K562 (cell line): ENCODE measurements at regions not wholly inside any gene's neighbourhood (a gene's known extent, or its start where the extent isn't known, plus 50 kb on each side); places are given as distances from the start of the nearest gene placed in this dataset.

Experiments used
- ATAC-seq: fragments of 200-7000 bp; cut with Tn5 transposase; 3 replicates; pipeline ENCODE4 v1.9.1; 2020; ENCODE audit warnings: moderate library complexity
- BruUV-seq: library from RNA; stranded (reverse); fragments of 400-500 nt; replicated peaks from 2 replicates; lab custom pipeline; 2021; lab: Mats Ljungman, UMichigan
- CTCF ChIA-PET: fragments of 300-600 bp; formaldehyde crosslinking; extraction: SDS; loops from one replicate; lab custom pipeline; 2021; ENCODE audit warnings: low intra/inter-chr PET ratio; lab: Yijun Ruan, JAX
- POLR2A ChIA-PET: fragments of 300-600, 350-650 bp; sonication (Branson Sonifier 250); formaldehyde crosslinking; extraction: SDS; loops from one replicate; lab custom pipeline; 2021; ENCODE audit warnings: antibody characterized with exemption, inconsistent platforms; lab: Yijun Ruan, JAX
- DNase-seq, 4 experiments: peaks; one replicate each; pipeline versions ENCODE4 v3.0.0 to v3.0.0-alpha.2; 2011 to 2018; ENCODE audit warnings: low spot score in 3 of 4, mixed read lengths in 3 of 4; ENCODE audit errors: extremely low read depth in 1 of 4
- FAIRE-seq: peaks from 2 replicates; lab custom pipeline; 2011; peaks lifted over from hg19 to GRCh38; lab: Jason Lieb, UNC
- H2AFZ ChIP-seq: 2 replicates; pipeline ENCODE4 v1.6.0; 2011; ENCODE audit warnings: low read depth, low read length, control low read depth, inconsistent platforms
- H3K27ac ChIP-seq: fragments of 200-600 bp; 3 replicates; pipeline ENCODE4 v1.8.0; 2011; ENCODE audit warnings: low read depth, mild to moderate bottlenecking, control low read depth, inconsistent platforms, low read length, moderate library complexity, mixed read lengths; ENCODE audit errors: extremely low read depth
- H3K27me3 ChIP-seq, 2 experiments: fragments of 300-600 bp in 1 of 2; 2 replicates in 1 of 2; 3 replicates in 1 of 2; pipeline versions ENCODE4 v1.6.0 to v1.8.0; 2011; ENCODE audit warnings: inconsistent platforms in 2 of 2, low read length in 2 of 2, mild to moderate bottlenecking in 1 of 2, mixed read lengths in 1 of 2, moderate library complexity in 1 of 2; ENCODE audit not compliant: control insufficient read depth in 2 of 2, insufficient read depth in 2 of 2
- H3K36me3 ChIP-seq: fragments of 300-600 bp; 3 replicates; pipeline ENCODE4 v1.8.0; 2011; ENCODE audit warnings: mild to moderate bottlenecking, low read length, inconsistent platforms; ENCODE audit not compliant: control insufficient read depth, insufficient read depth
- H3K4me1 ChIP-seq, 2 experiments: fragments of 200-600 bp in 1 of 2; replicated peaks in 1 of 2; 2 replicates in 1 of 2; 3 replicates in 1 of 2; pipeline versions ENCODE4 v1.5.1 to v1.8.0; 2011; ENCODE audit warnings: inconsistent platforms in 2 of 2, low read length in 2 of 2, mild to moderate bottlenecking in 1 of 2, mixed read lengths in 1 of 2, moderate library complexity in 1 of 2; ENCODE audit not compliant: control insufficient read depth in 2 of 2, insufficient read depth in 2 of 2
- H3K4me2 ChIP-seq: 2 replicates; pipeline ENCODE4 v1.6.1; 2011; ENCODE audit warnings: low read length, control low read depth, inconsistent platforms, mixed read lengths; ENCODE audit not compliant: insufficient read depth
- H3K4me3 ChIP-seq: fragments of 200-600 bp; sonication (generic), shearing (Covaris generic); 2 replicates; pipeline ENCODE4 v1.5.1; 2016; ENCODE audit warnings: control low read depth, inconsistent platforms
- H3K79me2 ChIP-seq: fragments of 200-600 bp; 3 replicates; pipeline ENCODE4 v1.8.0; 2011; ENCODE audit warnings: low read length, inconsistent platforms; ENCODE audit not compliant: control insufficient read depth, insufficient read depth
- H3K9ac ChIP-seq, 2 experiments: 2 replicates each; pipeline versions ENCODE4 v1.6.0 to v1.6.1; 2011; ENCODE audit warnings: low read depth in 2 of 2, low read length in 2 of 2, control low read depth in 1 of 2, inconsistent platforms in 1 of 2, mild to moderate bottlenecking in 1 of 2, mixed read lengths in 1 of 2; ENCODE audit not compliant: insufficient read depth in 1 of 2
- H3K9me1 ChIP-seq: one replicate; pipeline ENCODE4 v1.6.0; 2011; ENCODE audit warnings: inconsistent platforms, mild to moderate bottlenecking, low read length, moderate library complexity; ENCODE audit not compliant: control insufficient read depth, insufficient read depth
- H3K9me3 ChIP-seq: replicated peaks from 2 replicates; pipeline ENCODE4 v1.5.1; 2011; ENCODE audit warnings: low read depth, low read length, inconsistent platforms; ENCODE audit not compliant: control insufficient read depth, insufficient read depth
- H4K20me1 ChIP-seq: replicated peaks from 2 replicates; pipeline ENCODE4 v1.6.1; 2011; ENCODE audit warnings: low read length, inconsistent platforms, mixed read lengths; ENCODE audit not compliant: control insufficient read depth, insufficient read depth
- HMG20B ChIP-seq: fragments of 250-450 bp; sonication (Bioruptor Pico); IDR thresholded peaks from 2 replicates; pipeline ENCODE4 v1.5.0; 2021; ENCODE audit warnings: mild to moderate bottlenecking
- RBM25 ChIP-seq: fragments of 200-400 bp; formaldehyde crosslinking; IDR thresholded peaks from 2 replicates; pipeline ENCODE4 v1.6.1; 2018; ENCODE audit warnings: low read length, low read depth, moderate library complexity; ENCODE audit not compliant: severe bottlenecking
- SMARCB1 ChIP-seq: IDR thresholded peaks from 2 replicates; pipeline ENCODE4 v1.6.1; 2011; ENCODE audit warnings: improper control_type of control experiment, low read depth; ENCODE audit not compliant: insufficient read length
- STAT6 ChIP-seq: sonication (generic); formaldehyde crosslinking; IDR thresholded peaks from 2 replicates; pipeline ENCODE4 v1.8.1; 2023; ENCODE audit warnings: mild to moderate bottlenecking, missing genetic modification reagents
- ZBTB43 ChIP-seq: sonication (generic); formaldehyde crosslinking; IDR thresholded peaks from 2 replicates; pipeline ENCODE4 v1.8.0; 2023; ENCODE audit warnings: mild to moderate bottlenecking, missing genetic modification reagents
- ZNF561 ChIP-seq: fragments of 450-650 bp; formaldehyde crosslinking; conservative IDR thresholded peaks from 2 replicates; pipeline ENCODE4 v1.4.0; 2020; ENCODE audit warnings: mild to moderate bottlenecking, moderate library complexity
- ZNF57 ChIP-seq: fragments of 450-650 bp; formaldehyde crosslinking; IDR thresholded peaks from 2 replicates; pipeline ENCODE4 v1.4.0; 2020; ENCODE audit warnings: mild to moderate bottlenecking, moderate library complexity
- WGBS: fragments of 100-300 bp; shearing (Covaris generic); methylation state at CpG from one replicate; pipeline ENCODE4 v1.1.6; 2016; ENCODE audit warnings: low coverage, mixed read lengths; ENCODE audit not compliant: insufficient coverage; ENCODE audit errors: missing lambda C conversion rate; 5-methylcytosine and 5-hydroxymethylcytosine counted together
- in situ Hi-C: fragments of 300-500 bp; cut with MboI; formaldehyde crosslinking; loops from 4 replicates; pipeline ENCODE4 v1.15.0; 2018; ENCODE audit warnings: inconsistent platforms, mixed read lengths
- intact Hi-C: fragments of 100-400 bp; cut with micrococcal nuclease; formaldehyde crosslinking; loops from 2 replicates; pipeline ENCODE4 v1.14.2; 2022

- ChIA-PET POLR2A (no interaction called here), CTCF (interaction anchor here (0.5 kb wide), 1 partner anchor 39 kb away, joined by 4 read pairs; no protein-coding TSS in a partner anchor)
- in situ Hi-C loops: no loop called here
- Histone ChIP-seq H3K4me1 (no peaks in the 10 kb centered on the region), H4K20me1 (no peaks in the 10 kb centered on the region), H2AFZ (no peak overlapping the region), H3K4me2 (no peak overlapping the region), H3K27ac (no peak overlapping the region), H3K4me3 (no peak overlapping the region), H3K79me2 (no peaks in the 10 kb centered on the region), H3K36me3 (no peaks in the 10 kb centered on the region), H3K9me1 (no peaks in the 10 kb centered on the region), H3K9ac (no peak overlapping the region), H3K27me3 (no peaks in the 10 kb centered on the region), H3K9me3 (no peaks in the 10 kb centered on the region)
- FAIRE-seq: no peak
- ATAC-seq: no peak
- TF ChIP-seq HMG20B: no peak
- no peak for TF ChIP-seq ZBTB43
- no peak for TF ChIP-seq STAT6 (CRISPR knock-in tag)
- TF ChIP-seq RBM25: no peak
- TF ChIP-seq SMARCB1: no peak
- TF ChIP-seq ZNF561 (CRISPR knock-in tag): no peak
- no peak for TF ChIP-seq ZNF57 (CRISPR knock-in tag)
- WGBS: 2% methylated on average over 38 of the region's 59 CpGs
- BruUV-seq: no TSS peak
- intact Hi-C loops: no loop called here
- no peak for DNase-seq
These were observed 466.6 kb downstream of the XPNPEP1 start for GRCh38 chr10:109456566-109457301.
